ENCODE measurements at regions not wholly inside any gene's neighbourhood (a gene's known extent, or its start where the extent isn't known, plus 50 kb on each side); places are given as distances from the start of the nearest gene placed in this dataset.

GRCh38 chr4:112731715-112732114 lies 94.8 kb downstream of the LARP7 start:
- TF ChIP-seq CTCF (conservative IDR thresholded peaks at IDR 0.05) (no peak), ZFX (IDR thresholded peaks at IDR 0.05) (no peak)
